ENCODE measurements at regions not wholly inside any gene's neighbourhood (a gene's known extent, or its start where the extent isn't known, plus 50 kb on each side); places are given as distances from the start of the nearest gene placed in this dataset.

- no peak for DNase-seq (ENCODE audit: low spot score)
Observed at GRCh38 chr5:62029303-62029702, 276.7 kb upstream of the KIF2A start.

DNA sequence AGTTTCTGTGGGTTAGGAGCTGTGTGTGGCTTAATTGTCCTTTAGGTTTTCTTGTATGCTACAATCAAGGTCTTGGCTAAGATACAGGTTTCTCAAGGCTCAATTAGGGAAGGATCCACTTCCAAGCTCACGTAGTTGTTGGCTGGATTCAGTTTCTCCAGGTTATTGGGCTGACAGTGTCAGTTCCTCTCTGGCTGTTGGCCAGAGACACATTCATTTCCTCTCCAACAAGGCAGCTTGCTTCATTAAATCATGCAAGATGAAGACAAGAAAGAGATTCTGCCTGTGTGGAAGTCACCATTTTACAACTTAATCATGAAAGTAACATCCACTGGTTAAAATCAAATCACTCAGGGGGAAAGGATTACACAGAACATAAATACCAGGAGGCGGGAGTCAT is 275.7 kb upstream of the KIF2A start:
- DNase-seq (ENCODE audit: low spot score), result no peak

DNA sequence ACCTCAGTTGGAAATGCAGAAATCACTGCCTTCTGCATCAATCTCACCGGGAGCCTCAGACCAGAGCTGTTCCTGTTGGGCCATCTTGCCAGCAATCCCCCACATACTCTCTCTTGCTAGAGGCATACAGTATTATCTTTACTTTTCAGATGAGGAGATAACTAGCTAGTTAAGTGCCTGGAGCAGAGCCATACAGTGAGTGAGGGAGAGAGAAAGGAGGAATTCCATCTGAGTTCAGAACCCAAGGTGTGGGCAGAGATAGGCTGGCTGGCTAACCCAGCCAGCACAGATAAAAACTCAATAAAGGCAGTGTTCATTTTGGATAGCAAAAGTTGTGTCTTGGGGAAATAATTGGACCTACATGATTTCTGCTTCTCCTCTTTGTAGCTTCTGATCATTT is 268.0 kb upstream of the KIF2A start:
- no peak for DNase-seq (ENCODE audit: low spot score)

GRCh38 chr5:62041156-62041756 is 264.8 kb upstream of the KIF2A start:
- no peak for DNase-seq (ENCODE audit: low spot score)

- no peak for DNase-seq (ENCODE audit: low spot score)
Observed at GRCh38 chr5:62042007-62042406, 264.0 kb upstream of the KIF2A start.

DNA sequence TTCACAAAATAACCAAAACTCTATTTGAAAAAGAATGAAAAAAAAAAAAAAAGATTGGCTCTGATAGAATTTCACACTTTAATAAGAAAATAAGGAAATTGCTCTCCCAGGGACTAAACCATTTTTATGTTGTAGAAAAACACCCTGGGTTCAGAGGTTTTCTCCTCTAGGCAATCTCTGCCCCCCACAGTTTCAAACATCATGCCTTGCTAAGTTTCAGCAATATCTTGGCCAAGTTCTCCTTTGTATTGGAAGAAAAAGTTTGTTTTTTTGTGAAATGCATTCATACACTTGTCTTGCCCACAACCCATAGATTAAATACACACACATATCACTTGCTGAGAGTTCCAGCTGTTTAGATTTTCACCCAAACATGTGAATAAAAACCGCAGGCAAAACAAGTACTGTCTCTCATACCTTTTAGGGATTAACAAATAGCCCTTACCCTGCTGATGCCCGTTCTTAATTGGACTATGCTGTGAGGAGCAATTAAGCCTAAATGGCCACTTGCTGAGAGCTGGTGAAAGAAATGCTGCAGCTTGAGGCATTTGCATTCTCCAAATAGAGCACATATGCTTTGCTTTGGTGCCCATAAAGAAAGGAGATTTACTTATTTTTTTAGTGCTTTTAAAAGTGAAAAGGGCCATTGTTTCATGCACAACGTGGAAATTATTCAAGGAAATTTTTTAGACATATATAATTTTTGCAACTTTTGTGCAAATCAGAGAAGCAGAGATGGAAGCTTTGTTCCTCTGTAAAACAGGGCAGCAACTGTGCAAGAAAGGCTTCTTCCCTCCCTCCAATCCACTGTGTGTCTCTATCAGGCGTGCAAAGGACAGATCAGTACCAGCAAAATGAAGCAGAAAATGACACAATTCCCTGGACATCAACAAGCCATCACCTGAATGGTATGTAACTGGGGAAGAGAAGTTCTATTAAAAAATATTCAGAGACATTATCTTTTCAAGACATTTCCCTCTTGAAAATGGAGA is 262.4 kb upstream of the KIF2A start:
- no peak for DNase-seq (ENCODE audit: low spot score)

DNA sequence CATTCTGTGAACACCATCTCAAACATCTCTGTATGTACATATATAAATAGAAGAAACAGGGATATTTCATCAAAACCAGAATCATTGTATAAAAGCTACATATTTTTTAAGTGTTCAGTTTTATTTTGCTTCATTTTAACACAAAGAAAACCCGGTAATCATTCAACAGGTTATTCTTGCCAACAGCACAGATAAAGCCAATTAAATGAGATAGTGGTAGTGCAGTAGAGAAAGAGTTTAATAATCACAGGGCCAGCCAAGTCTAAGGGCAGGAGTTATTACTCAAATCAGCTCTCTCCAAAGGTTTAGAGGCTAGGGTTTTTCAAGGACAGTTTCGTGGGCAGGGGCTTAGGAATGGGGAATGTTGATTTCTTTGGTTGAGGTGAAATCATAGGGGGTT is 261.0 kb upstream of the KIF2A start:
- no peak for DNase-seq (ENCODE audit: low spot score)

DNA sequence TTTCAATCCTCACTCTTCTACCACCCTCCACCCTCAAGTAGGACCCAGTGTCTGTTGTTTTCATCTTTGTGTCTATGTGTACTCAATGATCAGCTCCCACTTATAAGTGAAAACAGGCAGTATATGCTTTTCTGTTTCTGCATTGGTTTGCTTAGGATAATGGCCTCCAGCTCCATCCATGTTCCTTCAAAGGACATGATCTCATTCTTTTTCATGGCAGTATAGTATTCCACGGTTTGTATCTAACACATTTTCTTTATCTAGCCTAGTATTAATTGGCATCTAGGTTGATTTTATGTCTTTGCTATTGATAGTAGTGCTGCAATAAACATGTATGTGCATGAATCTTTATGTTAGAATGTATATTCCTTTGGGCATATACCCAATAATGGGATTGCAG is 259.8 kb upstream of the KIF2A start:
- DNase-seq (ENCODE audit: low spot score), result no peak

- no peak for DNase-seq (ENCODE audit: low spot score)
Observed at GRCh38 chr5:62051747-62052146, 254.3 kb upstream of the KIF2A start.

GRCh38 chr5:62059960-62060359 is 246.0 kb upstream of the KIF2A start:
- no peak for DNase-seq (ENCODE audit: low spot score)

DNA sequence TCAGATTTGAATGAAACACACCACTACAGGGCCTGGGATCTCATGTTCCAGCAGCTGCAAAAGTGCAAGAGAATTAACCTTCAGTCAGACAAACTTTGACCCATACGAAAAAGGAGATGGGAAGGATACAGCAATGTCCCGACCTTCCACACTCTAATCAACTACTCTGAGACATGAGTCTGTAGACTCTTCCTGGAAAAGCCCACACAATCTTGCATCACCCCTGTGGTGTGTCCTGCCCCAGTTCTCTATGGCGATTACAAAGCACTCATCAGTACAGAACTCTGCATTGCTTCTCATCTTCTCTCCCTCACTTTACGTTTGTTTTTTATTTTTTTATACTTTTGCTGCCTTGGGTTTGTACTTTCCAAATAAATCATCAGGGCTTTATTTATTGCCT is 241.0 kb upstream of the KIF2A start:
- DNase-seq (ENCODE audit: low spot score), result no peak

DNA sequence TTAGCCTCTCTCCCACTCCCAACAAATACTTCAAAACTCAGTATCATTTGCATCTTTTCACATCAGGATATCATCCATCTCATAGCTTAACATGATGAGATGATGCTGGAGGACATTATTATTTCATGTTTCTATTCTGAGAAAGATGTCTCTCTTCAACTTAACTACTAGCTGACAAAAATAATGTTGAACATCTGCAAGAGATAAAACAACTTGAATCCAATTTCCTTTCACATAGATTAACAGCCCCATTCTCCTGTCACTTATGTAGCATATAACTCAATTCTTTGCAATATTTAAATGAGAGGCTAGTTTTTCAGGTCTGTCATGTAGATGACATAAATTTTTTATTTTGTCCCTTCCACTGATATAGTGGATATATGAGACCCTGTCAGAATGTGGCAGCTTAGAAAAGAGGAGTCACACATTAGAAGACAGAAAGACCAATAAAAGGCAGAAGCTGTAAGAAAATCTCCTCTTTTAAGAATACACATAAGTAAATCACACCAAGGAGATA is 239.2 kb upstream of the KIF2A start:
- DNase-seq (ENCODE audit: low spot score), result no peak

- no peak for DNase-seq (ENCODE audit: low spot score)
Observed at GRCh38 chr5:62068554-62068953, 237.5 kb upstream of the KIF2A start.

GRCh38 chr5:62077387-62077786 is 228.6 kb upstream of the KIF2A start:
- DNase-seq (ENCODE audit: low spot score), result no peak

DNA sequence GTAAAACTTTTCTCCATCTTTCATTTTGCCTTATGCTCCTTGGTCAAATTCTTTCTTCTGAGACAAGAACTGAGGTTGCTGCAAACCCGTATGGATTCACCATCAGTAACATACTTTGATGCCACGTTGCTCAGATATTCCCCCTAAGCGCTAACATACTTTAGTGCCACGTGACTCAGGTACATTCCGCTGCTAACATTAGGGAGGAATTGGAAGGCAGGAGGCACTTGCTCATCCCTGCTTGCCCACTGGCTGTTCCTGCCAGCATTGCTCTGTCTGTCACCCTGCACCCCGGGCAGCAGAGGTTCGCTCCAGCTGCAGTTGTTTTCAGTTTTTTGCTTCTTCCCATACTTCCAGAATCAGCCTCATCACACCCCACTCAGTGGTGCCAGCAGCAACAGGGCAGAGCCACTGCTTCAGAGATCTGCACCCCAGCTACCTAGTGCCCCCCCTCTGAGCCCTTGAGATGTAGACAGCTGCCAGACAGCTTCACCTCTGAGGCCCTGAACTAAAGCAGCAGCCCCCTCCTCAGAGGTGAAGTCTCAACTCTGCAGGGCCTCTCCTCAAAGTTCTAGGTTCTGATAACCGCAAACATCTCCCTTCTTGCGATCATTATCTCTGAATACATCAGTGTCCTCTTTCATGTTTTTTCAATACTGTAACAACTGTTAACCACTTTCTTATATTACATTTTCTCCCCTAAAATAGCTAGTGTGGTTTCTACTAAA is 228.0 kb upstream of the KIF2A start:
- DNase-seq (ENCODE audit: low spot score), result no peak

DNA sequence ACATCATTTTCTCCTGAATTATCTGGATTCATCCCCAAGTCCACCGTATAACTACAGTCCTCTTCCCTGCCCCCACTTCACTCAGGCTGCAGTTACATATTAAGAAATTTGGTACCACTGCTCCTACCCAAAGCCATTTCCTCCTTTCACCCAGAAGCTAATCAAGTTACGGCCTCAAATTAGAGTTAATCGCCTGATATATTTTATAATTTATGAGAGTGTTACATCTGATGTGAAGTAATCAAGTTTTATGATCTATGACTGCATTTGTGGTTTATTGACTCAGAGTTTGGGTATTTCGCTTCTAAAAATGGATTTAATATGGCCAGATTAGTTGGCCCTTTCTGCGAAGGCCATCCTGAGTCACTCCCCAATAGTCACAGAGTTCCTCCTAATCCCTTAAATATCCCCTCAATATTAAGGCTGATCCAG is 223.6 kb upstream of the KIF2A start:
- DNase-seq (ENCODE audit: low spot score), result no peak

DNA sequence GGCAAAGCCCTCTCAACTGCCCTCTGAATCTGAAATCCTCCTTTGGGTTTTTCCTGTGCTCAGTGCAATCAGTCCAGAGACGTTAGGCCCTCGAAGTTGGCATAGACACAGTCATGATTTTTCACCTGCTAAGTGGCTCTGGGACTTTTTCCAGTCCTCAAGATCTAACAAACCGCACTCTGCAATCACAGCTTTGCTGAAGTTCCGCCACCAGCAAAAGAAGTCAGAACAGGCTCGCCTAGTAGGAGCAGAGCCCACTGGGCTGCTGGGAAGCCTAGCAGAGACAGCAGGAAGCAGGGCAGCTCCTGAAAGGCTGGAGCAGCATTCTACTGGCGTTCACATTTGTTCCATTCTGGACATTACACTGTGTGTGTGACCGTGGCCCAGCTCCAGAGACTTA is 222.8 kb upstream of the KIF2A start:
- DNase-seq (ENCODE audit: low spot score), result no peak

GRCh38 chr5:62083661-62084060 is 222.3 kb upstream of the KIF2A start:
- DNase-seq (ENCODE audit: low spot score), result no peak

- DNase-seq (ENCODE audit: low spot score), result peak; percentile 5
Observed at GRCh38 chr5:62084391-62084790, 221.6 kb upstream of the KIF2A start.

- DNase-seq (ENCODE audit: low spot score), result no peak
Observed at GRCh38 chr5:62090953-62091352, 215.1 kb upstream of the KIF2A start.

- DNase-seq (ENCODE audit: low spot score), result no peak
Observed at GRCh38 chr5:62093411-62093810, 212.6 kb upstream of the KIF2A start.

- DNase-seq (ENCODE audit: low spot score), result peak; percentile 2
Observed at GRCh38 chr5:62093976-62094375, 212.0 kb upstream of the KIF2A start.

DNA sequence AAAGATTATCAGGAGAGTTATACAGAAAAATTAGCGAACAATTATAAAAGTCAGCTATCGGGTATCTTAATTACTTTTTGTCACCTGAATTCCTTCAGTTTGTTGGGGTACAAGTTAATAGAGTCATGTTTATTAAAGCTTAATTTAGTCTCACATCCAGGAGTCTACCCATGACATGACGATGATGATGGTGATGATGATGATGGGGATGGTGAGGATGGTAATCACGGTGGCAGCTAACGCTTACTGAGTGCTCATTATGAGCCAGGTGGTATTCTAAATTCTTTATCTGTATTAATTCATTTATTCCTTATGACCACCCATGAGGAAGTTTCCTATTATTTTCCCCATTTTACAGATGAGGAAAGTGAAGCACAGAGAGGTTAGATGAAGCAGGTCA is 208.6 kb upstream of the KIF2A start:
- DNase-seq (ENCODE audit: low spot score), result no peak
